GM04504 (cell line): ENCODE measurements at regions not wholly inside any gene's neighbourhood (a gene's known extent, or its start where the extent isn't known, plus 50 kb on each side); places are given as distances from the start of the nearest gene placed in this dataset.

Experiments used
- DNase-seq: peaks from one replicate; pipeline ENCODE4 v3.0.0-alpha.2; 2012; ENCODE audit warnings: low read depth

GRCh38 chr20:62545901-62546525 is 70.2 kb upstream of the GATA5 start:
- DNase-seq, result no peak

GRCh38 chr20:62546606-62547005 is 70.8 kb upstream of the GATA5 start:
- DNase-seq, result no peak

- DNase-seq, result no peak
Measured at GRCh38 chr20:62547364-62547763, 71.6 kb upstream of the GATA5 start.

GRCh38 chr20:62548471-62548870 is 72.7 kb upstream of the GATA5 start:
- DNase-seq, result no peak

GRCh38 chr20:62549029-62549428 is 73.2 kb upstream of the GATA5 start:
- DNase-seq, result no peak

- no peak for DNase-seq
Measured at GRCh38 chr20:62549499-62550086, 73.8 kb upstream of the GATA5 start.

- no peak for DNase-seq
Measured at GRCh38 chr20:62550087-62550632, 74.4 kb upstream of the GATA5 start.

GRCh38 chr20:62551407-62552323 is 75.9 kb upstream of the GATA5 start:
- DNase-seq, result no peak

- DNase-seq, result no peak
Measured at GRCh38 chr20:62552613-62553012, 76.8 kb upstream of the GATA5 start.

- no peak for DNase-seq
Measured at GRCh38 chr20:62553136-62553837, 77.5 kb upstream of the GATA5 start.

GRCh38 chr20:62553838-62554161 is 78.0 kb upstream of the GATA5 start:
- DNase-seq, result no peak

GRCh38 chr20:62554214-62554897 is 78.6 kb upstream of the GATA5 start:
- no peak for DNase-seq

- no peak for DNase-seq
Measured at GRCh38 chr20:62554898-62555641, 79.3 kb upstream of the GATA5 start.

GRCh38 chr20:62555642-62556420 is 80.0 kb upstream of the GATA5 start:
- no peak for DNase-seq

GRCh38 chr20:62557462-62557861 is 81.7 kb upstream of the GATA5 start:
- no peak for DNase-seq

GRCh38 chr20:62557999-62558408 is 82.2 kb upstream of the GATA5 start:
- DNase-seq, result no peak

GRCh38 chr20:62558779-62559178 is 83.0 kb upstream of the GATA5 start:
- DNase-seq, result no peak

- DNase-seq, result no peak
Measured at GRCh38 chr20:62560162-62560561, 82.1 kb upstream of the SLCO4A1 start.

- no peak for DNase-seq
Measured at GRCh38 chr20:62561182-62561581, 81.1 kb upstream of the SLCO4A1 start.

GRCh38 chr20:62561948-62562347 is 80.4 kb upstream of the SLCO4A1 start:
- DNase-seq, result no peak
